ENCODE measurements at regions not wholly inside any gene's neighbourhood (a gene's known extent, or its start where the extent isn't known, plus 50 kb on each side); places are given as distances from the start of the nearest gene placed in this dataset.

- TF ChIP-seq CTCF (conservative IDR thresholded peaks at IDR 0.05; ENCODE audit: low read length): no peak
- no peak for TF ChIP-seq EZH2phosphoT487 (IDR thresholded peaks at IDR 0.05; ENCODE audit: borderline replicate concordance, low read depth, low read length)
These were observed 89.6 kb upstream of the TLE3 start for GRCh38 chr15:70187331-70187730.

All from OCI-LY7 (cell line).